ENCODE measurements at regions not wholly inside any gene's neighbourhood (a gene's known extent, or its start where the extent isn't known, plus 50 kb on each side); places are given as distances from the start of the nearest gene placed in this dataset.

GRCh38 chr10:29063806-29064644, 224.8 kb upstream of the LYZL1 start:
- in situ Hi-C loops (cut with HindIII; ENCODE audit: low sequenced_read_pairs) = no loop called here

GRCh38 chr10:29064680-29065079, 224.2 kb upstream of the LYZL1 start:
- in situ Hi-C loops (cut with HindIII; ENCODE audit: low sequenced_read_pairs) = no loop called here

- in situ Hi-C loops (cut with HindIII; ENCODE audit: low sequenced_read_pairs) = no loop called here
These were observed 221.7 kb upstream of the LYZL1 start for GRCh38 chr10:29067161-29067560.

- in situ Hi-C loops (cut with HindIII; ENCODE audit: low sequenced_read_pairs) = no loop called here
These were observed 221.2 kb upstream of the LYZL1 start for GRCh38 chr10:29067628-29068027.

- in situ Hi-C loops (cut with HindIII; ENCODE audit: low sequenced_read_pairs) = no loop called here
These were observed 220.6 kb upstream of the LYZL1 start for GRCh38 chr10:29068302-29068701.

- in situ Hi-C loops (cut with HindIII; ENCODE audit: low sequenced_read_pairs) = no loop called here
These were observed 219.9 kb upstream of the LYZL1 start for GRCh38 chr10:29068966-29069365.

- in situ Hi-C loops (cut with HindIII; ENCODE audit: low sequenced_read_pairs) = no loop called here
These were observed 218.9 kb upstream of the LYZL1 start for GRCh38 chr10:29069941-29070340.

GRCh38 chr10:29078919-29079318, 210.0 kb upstream of the LYZL1 start:
- in situ Hi-C loops (cut with HindIII; ENCODE audit: low sequenced_read_pairs) = no loop called here

GRCh38 chr10:29081231-29081630, 207.6 kb upstream of the LYZL1 start:
- in situ Hi-C loops (cut with HindIII; ENCODE audit: low sequenced_read_pairs) = no loop called here

- in situ Hi-C loops (cut with HindIII; ENCODE audit: low sequenced_read_pairs) = no loop called here
These were observed 206.8 kb upstream of the LYZL1 start for GRCh38 chr10:29081951-29082685.

GRCh38 chr10:29083096-29083495, 205.8 kb upstream of the LYZL1 start:
- in situ Hi-C loops (cut with HindIII; ENCODE audit: low sequenced_read_pairs) = no loop called here

- in situ Hi-C loops (cut with HindIII; ENCODE audit: low sequenced_read_pairs) = no loop called here
These were observed 204.1 kb upstream of the LYZL1 start for GRCh38 chr10:29084681-29085307.

- in situ Hi-C loops (cut with HindIII; ENCODE audit: low sequenced_read_pairs) = no loop called here
These were observed 199.8 kb upstream of the LYZL1 start for GRCh38 chr10:29089091-29089490.

- in situ Hi-C loops (cut with HindIII; ENCODE audit: low sequenced_read_pairs) = no loop called here
These were observed 192.5 kb upstream of the LYZL1 start for GRCh38 chr10:29096303-29096824.

GRCh38 chr10:29098423-29098822, 190.4 kb upstream of the LYZL1 start:
- in situ Hi-C loops (cut with HindIII; ENCODE audit: low sequenced_read_pairs) = no loop called here

- in situ Hi-C loops (cut with HindIII; ENCODE audit: low sequenced_read_pairs) = no loop called here
These were observed 189.9 kb upstream of the LYZL1 start for GRCh38 chr10:29099001-29099400.

- in situ Hi-C loops (cut with HindIII; ENCODE audit: low sequenced_read_pairs) = no loop called here
These were observed 189.5 kb upstream of the LYZL1 start for GRCh38 chr10:29099415-29099814.

GRCh38 chr10:29100505-29100904, 188.4 kb upstream of the LYZL1 start:
- in situ Hi-C loops (cut with HindIII; ENCODE audit: low sequenced_read_pairs) = no loop called here

GRCh38 chr10:29102233-29102632, 186.6 kb upstream of the LYZL1 start:
- in situ Hi-C loops (cut with HindIII; ENCODE audit: low sequenced_read_pairs) = no loop called here

GRCh38 chr10:29102636-29103035, 186.2 kb upstream of the LYZL1 start:
- in situ Hi-C loops (cut with HindIII; ENCODE audit: low sequenced_read_pairs) = no loop called here

GRCh38 chr10:29104661-29105399, 184.0 kb upstream of the LYZL1 start:
- in situ Hi-C loops (cut with HindIII; ENCODE audit: low sequenced_read_pairs) = no loop called here

Measured in endothelial cell of hepatic sinusoid (primary cell).